ENCODE measurements at regions not wholly inside any gene's neighbourhood (a gene's known extent, or its start where the extent isn't known, plus 50 kb on each side); places are given as distances from the start of the nearest gene placed in this dataset.

- Histone ChIP-seq H3K4me3 (replicated peaks; ENCODE audit: insufficient read depth, low read length) (no peak overlapping the region), H3K27ac (replicated peaks) (no peak overlapping the region), H3K27me3 (ENCODE audit: insufficient read depth, poor library complexity, severe bottlenecking) (no peaks in the 10 kb centered on the region)
- TF ChIP-seq POLR2AphosphoS5 (IDR thresholded peaks at IDR 0.05; ENCODE audit: low read depth) (no peak), SPI1 (IDR thresholded peaks at IDR 0.05; ENCODE audit: borderline replicate concordance, low read depth) (no peak), GABPA (IDR thresholded peaks at IDR 0.05; ENCODE audit: low read depth) (no peak), REST (IDR thresholded peaks at IDR 0.05; ENCODE audit: insufficient replicate concordance, low read depth) (no peak), CTCF (IDR thresholded peaks at IDR 0.05; ENCODE audit: insufficient read depth, low read length) (no peak)
- no peak for DNase-seq (ENCODE audit: low read depth in 1 of 2, low spot score in 1 of 2)
Measured at GRCh38 chr12:54736549-54736948, 88.4 kb upstream of the DCD start.

GRCh38 chr12:54734196-54734950 lies 86.2 kb upstream of the DCD start:
- Histone ChIP-seq H3K27ac (replicated peaks) (no peak overlapping the region), H3K27me3 (ENCODE audit: insufficient read depth, poor library complexity, severe bottlenecking) (no peaks in the 10 kb centered on the region), H3K4me3 (replicated peaks; ENCODE audit: insufficient read depth, low read length) (no peak overlapping the region)
- no peak for DNase-seq (ENCODE audit: low read depth in 1 of 2, low spot score in 1 of 2)
- TF ChIP-seq REST (IDR thresholded peaks at IDR 0.05; ENCODE audit: insufficient replicate concordance, low read depth) (no peak), GABPA (IDR thresholded peaks at IDR 0.05; ENCODE audit: low read depth) (no peak), POLR2AphosphoS5 (IDR thresholded peaks at IDR 0.05; ENCODE audit: low read depth) (no peak), CTCF (IDR thresholded peaks at IDR 0.05; ENCODE audit: insufficient read depth, low read length) (no peak), SPI1 (IDR thresholded peaks at IDR 0.05; ENCODE audit: borderline replicate concordance, low read depth) (no peak)

- TF ChIP-seq POLR2AphosphoS5 (IDR thresholded peaks at IDR 0.05; ENCODE audit: low read depth), result no peak
- no peak for TF ChIP-seq GABPA (IDR thresholded peaks at IDR 0.05; ENCODE audit: low read depth)
- TF ChIP-seq CTCF (IDR thresholded peaks at IDR 0.05; ENCODE audit: insufficient read depth, low read length), result no peak
- no peak for TF ChIP-seq SPI1 (IDR thresholded peaks at IDR 0.05; ENCODE audit: borderline replicate concordance, low read depth)
- no peak for TF ChIP-seq REST (IDR thresholded peaks at IDR 0.05; ENCODE audit: insufficient replicate concordance, low read depth)
- H3K27ac ChIP-seq (replicated peaks), result no peak overlapping the region
- no peak overlapping the region for H3K4me3 ChIP-seq (replicated peaks; ENCODE audit: insufficient read depth, low read length)
- peaks cover 3% of the 10 kb centered on the region for H3K27me3 ChIP-seq (ENCODE audit: insufficient read depth, poor library complexity, severe bottlenecking)
- DNase-seq (ENCODE audit: low read depth in 1 of 2, low spot score in 1 of 2), result peak in 1 of 2 experiments; percentile 19
Measured at GRCh38 chr12:54725233-54725843, 77.2 kb upstream of the DCD start.
